ENCODE measurements at regions not wholly inside any gene's neighbourhood (a gene's known extent, or its start where the extent isn't known, plus 50 kb on each side); places are given as distances from the start of the nearest gene placed in this dataset.

GRCh38 chr2:204051984-204052556 is 115.5 kb downstream of the ICOS start:
- H3K4me3 ChIP-seq, result no peak overlapping the region
- H3K27ac ChIP-seq, result no peak overlapping the region
- DNase-seq, result no peak
- no peaks in the 10 kb centered on the region for H3K27me3 ChIP-seq
- intact Hi-C loops (cut with DNase I; ENCODE audit: low total_unique reads), result no loop called here
- H3K4me1 ChIP-seq, result peaks cover 0 to 3% of the 10 kb centered on the region in 2 donors
- TF ChIP-seq CTCF (IDR thresholded peaks at IDR 0.05) (no peak), POLR2A (IDR thresholded peaks at IDR 0.05) (no peak)
- H3K9me3 ChIP-seq, result no peaks in the 10 kb centered on the region
- H3K36me3 ChIP-seq, result no peaks in the 10 kb centered on the region

GRCh38 chr2:204059016-204059415 is 122.5 kb downstream of the ICOS start:
- DNase-seq, result no peak
- no peaks in the 10 kb centered on the region for H3K27me3 ChIP-seq
- no peaks in the 10 kb centered on the region for H3K36me3 ChIP-seq
- H3K9me3 ChIP-seq, result no peaks in the 10 kb centered on the region
- no peaks in the 10 kb centered on the region for H3K4me1 ChIP-seq
- TF ChIP-seq POLR2A (IDR thresholded peaks at IDR 0.05), result no peak
- no peak for TF ChIP-seq CTCF (IDR thresholded peaks at IDR 0.05)
- H3K4me3 ChIP-seq, result no peak overlapping the region
- intact Hi-C loops (cut with DNase I; ENCODE audit: low total_unique reads), result no loop called here
- no peak overlapping the region for H3K27ac ChIP-seq

- DNase-seq, result no peak
- H3K27ac ChIP-seq, result no peak overlapping the region
- H3K4me3 ChIP-seq, result no peak overlapping the region
- no peaks in the 10 kb centered on the region for H3K27me3 ChIP-seq
- intact Hi-C loops (cut with DNase I; ENCODE audit: low total_unique reads), result no loop called here
- no peaks in the 10 kb centered on the region for H3K9me3 ChIP-seq
- H3K4me1 ChIP-seq, result no peaks in the 10 kb centered on the region
- TF ChIP-seq POLR2A (IDR thresholded peaks at IDR 0.05) (no peak), CTCF (IDR thresholded peaks at IDR 0.05) (no peak)
- H3K36me3 ChIP-seq, result no peaks in the 10 kb centered on the region
Observed at GRCh38 chr2:204060841-204061240, 124.3 kb downstream of the ICOS start.

GRCh38 chr2:204061241-204061640 is 124.7 kb downstream of the ICOS start:
- no peak for TF ChIP-seq POLR2A (IDR thresholded peaks at IDR 0.05)
- no peak for TF ChIP-seq CTCF (IDR thresholded peaks at IDR 0.05)
- Histone ChIP-seq H3K4me3 (no peak overlapping the region), H3K36me3 (no peaks in the 10 kb centered on the region), H3K27ac (no peak overlapping the region), H3K9me3 (no peaks in the 10 kb centered on the region), H3K4me1 (no peaks in the 10 kb centered on the region), H3K27me3 (no peaks in the 10 kb centered on the region)
- intact Hi-C loops (cut with DNase I; ENCODE audit: low total_unique reads), result no loop called here
- no peak for DNase-seq

GRCh38 chr2:204064119-204064518 is 127.6 kb downstream of the ICOS start:
- intact Hi-C loops (cut with DNase I; ENCODE audit: low total_unique reads), result no loop called here
- TF ChIP-seq CTCF (IDR thresholded peaks at IDR 0.05) (no peak), POLR2A (IDR thresholded peaks at IDR 0.05) (no peak)

More at GRCh38 chr2:204064119-204064518, 127.6 kb downstream of the ICOS start:
- Histone ChIP-seq H3K4me3 (no peak overlapping the region), H3K4me1 (no peaks in the 10 kb centered on the region), H3K27ac (no peak overlapping the region), H3K36me3 (no peaks in the 10 kb centered on the region), H3K27me3 (no peaks in the 10 kb centered on the region), H3K9me3 (no peaks in the 10 kb centered on the region)
- no peak for DNase-seq

Data from uterus (tissue), 3 donors.